ENCODE measurements at regions not wholly inside any gene's neighbourhood (a gene's known extent, or its start where the extent isn't known, plus 50 kb on each side); places are given as distances from the start of the nearest gene placed in this dataset.

DNA sequence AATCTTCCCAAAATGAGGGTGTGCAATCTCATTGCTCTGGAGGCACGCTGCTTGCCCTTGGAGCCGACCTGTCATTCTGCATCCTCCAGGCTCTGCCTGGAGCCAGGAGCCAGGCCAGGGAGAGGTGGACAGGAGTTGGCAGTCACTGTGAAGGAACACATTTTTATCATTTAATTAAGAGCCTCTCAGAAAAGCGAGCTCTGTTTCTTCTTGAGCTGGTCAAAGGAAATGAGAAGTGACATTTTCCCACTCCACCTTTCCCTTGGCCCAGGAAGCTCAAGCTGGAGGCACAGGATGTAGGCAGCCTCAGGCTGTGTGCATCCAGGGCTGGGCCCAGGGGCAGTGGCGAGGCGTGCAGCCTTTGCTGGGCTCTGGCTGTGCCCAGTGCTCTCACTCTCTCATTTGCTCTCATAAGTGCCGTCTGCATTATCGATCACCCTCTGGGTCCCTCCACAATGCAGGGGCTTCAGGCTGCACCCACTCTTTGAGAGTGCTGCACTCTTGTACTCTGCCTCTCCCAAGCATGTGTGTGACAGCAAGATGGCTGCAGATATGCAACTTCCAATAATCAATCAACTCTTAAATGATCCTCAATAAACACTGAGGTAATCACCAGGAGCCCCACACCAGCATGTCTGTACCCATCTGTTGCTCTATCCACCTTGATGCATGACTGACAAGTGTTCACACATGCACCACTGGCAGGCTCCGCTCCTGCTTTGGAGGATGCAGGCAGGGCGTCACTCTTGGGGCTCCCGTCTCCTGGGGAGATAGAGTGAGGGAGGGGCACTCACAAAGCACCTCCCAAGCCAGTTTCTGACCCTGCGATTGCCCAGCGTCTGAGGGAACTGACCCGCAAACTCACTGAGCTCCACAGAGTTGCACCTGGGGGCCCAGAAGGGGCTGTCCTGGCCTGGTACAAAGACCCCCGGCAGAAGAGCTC lies 171.4 kb downstream of the ZNF248 start:
- DNase-seq (ENCODE audit: low spot score) = no peak

DNA sequence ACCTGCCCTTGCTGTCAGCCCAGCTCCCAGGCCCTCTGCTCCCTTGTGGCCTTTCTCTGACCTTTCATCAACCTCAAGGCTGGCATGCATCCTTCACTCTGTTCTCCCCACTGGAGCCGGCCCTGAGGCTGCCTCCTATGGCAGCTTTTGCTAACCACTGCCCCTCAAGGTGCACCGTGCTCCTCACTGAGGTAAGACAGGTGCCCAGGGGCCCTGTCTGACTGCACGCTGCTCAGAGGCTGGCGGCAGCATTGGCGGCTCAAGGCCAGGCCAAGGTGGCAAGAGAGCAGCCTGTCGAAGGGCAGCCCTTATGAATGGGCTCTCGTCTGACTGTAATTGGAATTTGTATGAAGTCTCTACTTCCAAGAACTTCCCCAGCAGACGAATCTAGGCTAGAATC lies 172.6 kb downstream of the ZNF248 start:
- DNase-seq (ENCODE audit: low spot score) = no peak

DNA sequence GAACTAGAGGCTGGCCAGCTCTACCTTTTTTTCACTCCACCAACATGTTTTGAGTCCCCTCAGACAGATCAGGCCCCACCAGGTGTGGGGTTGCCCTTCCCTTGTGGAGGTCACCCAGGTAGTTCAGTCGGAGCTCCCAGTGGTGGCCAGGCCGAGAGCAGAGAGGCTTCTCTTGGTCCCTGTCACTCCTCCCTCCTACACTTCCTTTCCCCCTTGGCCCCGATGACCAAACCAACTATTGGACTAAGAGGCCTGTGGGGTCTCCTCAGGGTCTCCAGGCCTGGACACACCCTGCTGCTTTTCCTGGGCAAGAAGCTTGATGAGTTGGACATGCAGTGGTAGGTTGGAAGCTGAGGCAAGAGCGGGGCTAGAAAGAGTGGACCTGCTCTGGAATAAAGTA lies 174.8 kb downstream of the ZNF248 start:
- no peak for DNase-seq (ENCODE audit: low spot score)

GRCh38 chr10:37681617-37681999 lies 175.8 kb downstream of the ZNF248 start:
- DNase-seq (ENCODE audit: low spot score) = no peak

DNA sequence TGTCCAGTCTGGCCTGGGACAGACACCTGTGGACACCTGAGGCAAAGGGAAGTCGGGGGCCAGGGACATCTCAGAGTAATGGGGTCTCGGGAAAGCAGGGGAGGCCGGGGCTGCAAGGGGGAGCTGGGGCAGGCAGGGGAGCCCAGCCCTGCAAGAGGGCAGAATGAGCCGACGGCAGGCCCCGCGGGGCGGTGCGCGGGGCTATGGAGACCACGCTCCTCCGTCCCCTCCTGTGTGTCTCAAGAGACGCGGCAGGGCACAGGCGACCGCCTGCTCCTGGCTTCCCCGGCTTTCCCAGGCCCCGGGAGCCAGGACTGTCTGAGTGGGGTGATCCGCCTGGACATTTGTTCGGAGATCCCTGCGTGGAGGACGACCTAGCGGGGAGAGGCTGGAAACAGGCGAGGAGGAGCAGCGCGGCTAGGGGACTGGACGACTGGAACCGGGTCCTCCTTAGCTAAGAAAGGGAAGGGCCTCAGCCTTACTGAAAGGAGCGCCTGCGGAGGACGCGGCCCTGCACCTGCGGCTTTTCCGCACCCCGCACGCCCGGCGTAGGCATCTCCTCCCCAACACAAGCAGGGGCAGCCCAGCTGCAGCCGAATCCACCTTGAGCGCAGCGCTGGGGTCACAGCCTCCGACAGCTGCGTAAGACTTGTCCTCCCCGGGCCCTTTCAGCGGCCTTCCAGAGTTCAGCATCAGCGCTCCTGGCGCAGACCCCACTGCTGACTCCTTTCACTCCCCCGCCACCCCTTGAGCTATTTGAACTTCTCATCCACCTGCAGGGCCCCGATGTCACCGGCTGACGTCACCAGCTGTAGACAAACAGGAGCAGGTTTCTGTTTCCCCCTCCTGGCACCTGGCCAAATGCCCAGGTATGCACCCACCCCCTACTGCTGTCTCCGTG lies 176.4 kb downstream of the ZNF248 start:
- DNase-seq (ENCODE audit: low spot score) = no peak

GRCh38 chr10:37680243-37680683 lies 177.1 kb downstream of the ZNF248 start:
- DNase-seq (ENCODE audit: low spot score) = no peak

DNA sequence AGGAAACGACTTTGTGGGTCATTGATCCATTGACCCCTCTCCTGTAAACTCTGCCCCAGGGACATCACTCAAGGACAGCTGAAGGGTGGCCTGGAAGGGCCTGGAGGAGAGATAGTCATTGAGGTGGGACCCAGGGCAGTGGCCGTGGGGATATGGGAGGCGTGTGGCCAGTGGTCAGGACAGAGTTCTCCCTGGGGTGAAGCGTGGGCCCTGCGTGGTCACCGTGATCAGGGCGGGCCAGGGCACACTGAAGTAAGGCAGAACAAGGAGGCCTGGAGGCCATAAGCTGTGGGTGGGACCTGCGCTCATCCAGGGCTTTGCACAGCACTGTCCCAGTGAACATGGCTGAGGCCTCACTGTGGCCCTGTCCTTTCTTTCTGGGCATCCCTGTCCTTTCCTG lies 177.9 kb downstream of the ZNF248 start:
- DNase-seq (ENCODE audit: low spot score) = no peak

DNA sequence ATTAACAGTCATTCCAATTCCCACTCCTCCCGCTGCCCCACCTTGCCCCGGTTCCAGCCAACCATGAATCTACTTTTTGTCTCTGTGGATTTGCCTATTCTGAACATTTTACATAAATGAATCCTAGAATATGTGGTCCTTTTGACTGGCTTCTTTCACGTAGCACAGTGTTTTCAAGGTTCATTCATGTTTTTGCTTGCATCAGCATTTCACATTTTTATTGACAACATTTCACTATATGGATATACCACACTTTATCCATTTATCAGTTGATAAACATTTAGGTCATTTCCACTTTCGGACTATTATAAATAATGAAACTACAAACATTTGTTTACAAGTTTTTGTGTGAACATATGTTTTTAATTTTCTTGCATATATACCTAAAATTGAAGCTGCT lies 182.0 kb downstream of the ZNF248 start:
- no peak for DNase-seq (ENCODE audit: low spot score)

GRCh38 chr10:37671802-37672201 lies 185.6 kb downstream of the ZNF248 start:
- no peak for DNase-seq (ENCODE audit: low spot score)

- no peak for DNase-seq (ENCODE audit: low spot score)
These were observed 189.7 kb downstream of the ZNF248 start for GRCh38 chr10:37667736-37668135.

- DNase-seq (ENCODE audit: low spot score) = no peak
These were observed 202.9 kb downstream of the ZNF248 start for GRCh38 chr10:37654466-37654865.

- no peak for DNase-seq (ENCODE audit: low spot score)
These were observed 214.2 kb downstream of the ZNF248 start for GRCh38 chr10:37643187-37643586.

GRCh38 chr10:37640301-37640700 lies 217.1 kb downstream of the ZNF248 start:
- no peak for DNase-seq (ENCODE audit: low spot score)

DNA sequence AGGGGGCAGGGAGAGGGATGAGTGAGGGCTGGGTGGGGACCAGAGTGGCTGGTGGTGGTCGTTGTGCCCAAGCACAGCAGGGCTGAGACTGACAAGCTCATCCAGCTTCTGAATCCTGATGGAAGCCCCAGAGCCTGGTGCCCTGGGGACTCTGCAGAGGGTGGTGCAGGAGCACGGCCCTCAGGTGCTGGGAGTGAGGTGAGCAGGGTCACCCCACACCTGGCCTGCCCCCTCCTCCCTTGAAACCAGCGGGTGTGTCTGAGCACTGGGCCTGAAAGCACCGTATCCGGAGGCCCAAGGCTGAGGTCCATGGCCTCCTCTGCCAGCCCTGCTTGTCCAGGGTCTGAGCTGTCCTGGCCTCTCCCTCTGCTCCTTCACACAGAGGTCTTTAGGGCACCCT lies 218.2 kb downstream of the ZNF248 start:
- DNase-seq (ENCODE audit: low spot score) = no peak

DNA sequence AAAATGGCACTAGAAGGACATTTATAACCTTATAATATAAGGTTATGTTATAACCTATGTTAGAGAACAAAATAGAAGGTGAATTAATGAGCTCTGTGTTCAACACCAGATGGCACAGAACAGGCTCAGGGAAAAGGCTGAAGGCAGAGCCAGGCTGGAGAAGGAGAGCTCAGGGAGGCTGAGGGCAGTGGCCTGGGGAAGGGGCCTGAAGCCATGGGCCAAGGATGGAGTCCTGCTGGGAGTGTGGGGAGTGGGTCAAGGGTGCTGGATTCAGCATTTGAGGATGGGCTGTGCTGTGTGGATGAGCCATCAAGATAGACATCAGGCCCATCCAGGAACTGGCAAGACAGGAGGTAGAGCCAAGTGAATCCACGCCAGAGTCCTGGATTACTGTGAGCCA lies 218.8 kb downstream of the ZNF248 start:
- no peak for DNase-seq (ENCODE audit: low spot score)

DNA sequence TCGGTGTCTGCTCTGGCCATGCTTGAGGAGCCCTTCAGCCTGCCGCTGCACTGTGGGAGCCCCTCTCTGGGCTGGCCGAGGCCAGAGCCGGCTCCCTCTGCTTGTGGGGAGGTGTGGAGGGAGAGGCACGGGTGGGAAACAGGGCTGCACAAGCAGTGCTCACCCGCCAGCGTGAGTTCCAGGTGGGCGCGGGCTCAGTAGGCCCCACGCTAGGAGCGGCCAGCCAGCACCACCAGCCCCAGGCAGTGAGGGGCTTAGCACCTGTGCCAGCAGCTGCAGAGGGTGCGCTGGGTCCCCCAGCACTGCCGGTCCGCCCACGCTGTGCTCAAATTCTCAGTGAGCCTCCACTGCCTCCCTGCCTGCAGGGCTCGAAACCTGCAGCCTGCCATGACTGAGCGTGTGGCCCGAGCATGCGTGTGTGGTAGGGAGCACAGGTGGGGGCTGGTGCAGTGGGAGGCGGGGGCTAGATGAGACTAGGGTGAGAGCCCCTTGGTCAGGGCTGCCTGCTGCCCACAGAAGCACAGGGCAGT lies 223.0 kb downstream of the ZNF248 start:
- no peak for DNase-seq (ENCODE audit: low spot score)

DNA sequence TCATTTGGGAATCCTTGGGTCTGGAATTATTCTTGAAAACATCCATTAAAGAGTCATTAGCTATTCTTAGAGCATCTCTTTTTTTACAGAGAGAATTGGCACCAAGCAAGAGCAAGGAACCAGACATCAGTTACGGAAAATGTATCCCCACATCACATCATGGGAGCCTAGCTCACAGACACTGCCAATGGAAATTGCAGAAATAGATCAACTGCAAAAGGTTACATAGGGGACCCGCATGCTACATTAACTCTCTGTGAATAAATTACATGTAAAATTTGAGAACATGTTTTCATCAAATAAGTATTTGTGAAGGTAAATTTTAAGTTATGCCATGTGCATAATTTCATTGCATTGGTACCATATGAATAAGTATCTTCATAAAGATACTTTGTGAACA lies 224.8 kb downstream of the ZNF248 start:
- DNase-seq (ENCODE audit: low spot score) = no peak

DNA sequence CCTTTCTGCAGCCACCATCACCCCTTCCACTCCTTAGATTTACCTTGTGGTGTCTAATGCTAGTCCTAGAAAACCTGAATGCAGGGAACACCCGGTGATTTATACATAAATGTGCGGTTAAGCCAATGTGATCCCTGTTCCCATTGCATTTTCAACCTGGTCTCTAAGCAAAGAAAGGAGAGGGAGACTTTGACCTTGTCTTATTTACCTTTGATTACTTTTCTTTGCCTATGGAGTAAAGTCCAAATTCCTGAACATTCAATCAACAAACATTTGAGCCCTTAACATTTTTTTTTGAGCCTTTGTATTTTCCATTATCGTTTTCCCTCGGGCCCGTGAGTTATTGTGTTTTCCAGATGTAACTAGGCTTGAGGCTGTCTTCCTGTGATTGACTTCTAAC lies 233.9 kb downstream of the ZNF248 start:
- DNase-seq (ENCODE audit: low spot score) = no peak

DNA sequence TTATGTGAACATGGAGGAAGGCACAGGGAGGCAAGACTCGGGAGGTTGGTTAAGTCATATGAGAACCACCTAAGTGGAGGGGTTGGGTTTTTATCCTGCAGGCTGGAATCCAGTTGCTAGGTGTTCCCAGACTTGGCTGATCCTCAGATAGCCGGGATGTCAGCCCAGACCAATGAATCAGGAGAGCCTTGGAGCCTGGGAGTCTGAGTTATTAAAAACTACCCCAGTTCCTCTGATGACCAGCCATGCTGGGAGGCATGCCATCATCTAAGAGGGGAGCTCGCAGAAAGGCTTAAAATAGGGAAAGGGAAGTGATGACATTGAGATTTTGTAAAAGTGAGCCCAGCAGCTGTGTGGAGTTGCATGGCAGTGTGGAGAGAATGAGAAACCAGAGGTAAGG lies 238.1 kb downstream of the ZNF248 start:
- no peak for DNase-seq (ENCODE audit: low spot score)

GRCh38 chr10:37588299-37588698 lies 269.1 kb downstream of the ZNF248 start:
- DNase-seq (ENCODE audit: low spot score) = no peak

DNA sequence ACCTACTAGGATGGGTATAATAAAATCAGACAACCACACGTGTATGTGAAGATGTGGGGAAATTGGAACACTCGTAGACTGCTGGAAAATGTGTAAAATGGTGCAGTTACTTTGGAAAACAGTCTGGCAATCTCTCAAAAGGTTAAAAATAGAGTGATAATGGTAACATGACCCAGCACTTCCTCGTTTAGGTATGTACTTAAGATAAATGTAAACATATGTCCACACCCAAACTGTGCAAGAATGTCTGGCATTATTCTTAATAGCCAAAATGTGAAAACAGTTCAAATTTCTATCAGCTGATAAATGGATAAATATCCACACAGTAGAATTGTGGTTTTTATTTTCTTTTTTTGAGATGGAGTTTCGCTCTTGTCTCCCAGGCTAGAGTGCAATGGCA lies 272.8 kb downstream of the ZNF248 start:
- no peak for DNase-seq (ENCODE audit: low spot score)

DNA sequence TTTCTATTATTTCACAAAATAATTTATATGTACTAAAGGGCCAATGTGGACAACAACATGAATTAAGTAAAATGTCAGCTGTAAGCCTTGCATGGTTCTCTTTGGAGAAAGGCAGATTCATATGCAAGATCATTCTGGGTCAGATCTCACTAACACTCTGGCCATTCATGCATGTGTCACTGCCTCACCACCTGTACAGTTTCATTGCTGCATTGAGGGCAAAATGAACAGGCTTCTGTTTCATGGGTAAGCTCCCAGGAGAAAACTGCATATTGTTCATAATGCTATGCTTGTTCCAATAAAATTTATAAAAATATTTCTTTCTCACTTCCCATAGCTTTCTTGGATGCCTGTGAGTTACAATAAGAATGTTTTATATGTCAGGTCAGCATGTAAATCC lies 275.2 kb downstream of the ZNF248 start:
- no peak for DNase-seq (ENCODE audit: low spot score)

DNA sequence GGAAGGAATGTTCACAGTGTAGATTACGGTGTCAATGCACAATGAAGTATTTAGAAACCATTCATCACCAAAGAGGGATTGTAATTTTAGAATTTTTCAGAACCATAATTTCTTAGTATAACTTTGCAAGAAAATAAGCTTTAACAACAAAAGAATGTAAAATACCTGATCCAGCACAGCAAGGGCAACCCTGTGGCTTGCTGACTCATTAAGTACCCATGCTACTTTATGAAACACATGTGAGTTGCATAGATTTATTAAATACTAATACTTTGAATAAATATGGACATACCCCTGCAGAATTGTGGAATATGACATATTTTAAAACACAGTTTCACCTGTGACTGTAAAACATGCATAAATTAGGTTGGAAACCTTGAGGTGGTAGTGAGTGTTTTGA lies 281.3 kb downstream of the ZNF248 start:
- no peak for DNase-seq (ENCODE audit: low spot score)
